Smooth muscle cell (in vitro differentiated cells): ENCODE measurements at regions not wholly inside any gene's neighbourhood (a gene's known extent, or its start where the extent isn't known, plus 50 kb on each side); places are given as distances from the start of the nearest gene placed in this dataset.

ENCODE experiments used
- DNase-seq: peaks from one replicate; lab custom pipeline; 2025; ENCODE audit not compliant: unreplicated experiment; lab: John Stamatoyannopoulos, UW
- H2AFZ ChIP-seq: fragments of 200-600 bp; sonication (generic); 2 replicates; pipeline ENCODE4 v1.6.0; 2016; ENCODE audit warnings: antibody characterized with exemption, low read depth, mild to moderate bottlenecking
- H3F3A ChIP-seq: fragments of 200-600 bp; sonication (generic); 2 replicates; pipeline ENCODE4 v1.6.0; 2017; ENCODE audit warnings: antibody characterized with exemption, low read depth
- H3K27ac ChIP-seq: fragments of 200-600 bp; sonication (generic); 2 replicates; pipeline ENCODE4 v1.5.1; 2016; ENCODE audit warnings: low read depth, mild to moderate bottlenecking
- H3K27me3 ChIP-seq: fragments of 200-600 bp; sonication (generic); 2 replicates; pipeline ENCODE4 v1.6.1; 2016; ENCODE audit warnings: low read depth, mild to moderate bottlenecking
- H3K36me3 ChIP-seq: fragments of 200-600 bp; sonication (generic); 2 replicates; pipeline ENCODE4 v1.5.1; 2016; ENCODE audit warnings: low read depth
- H3K4me1 ChIP-seq: fragments of 200-600 bp; sonication (generic); 2 replicates; pipeline ENCODE4 v1.5.1; 2016; ENCODE audit warnings: low read depth
- H3K4me2 ChIP-seq: fragments of 200-600 bp; sonication (generic); 2 replicates; pipeline ENCODE4 v1.6.0; 2016; ENCODE audit warnings: mild to moderate bottlenecking
- H3K4me3 ChIP-seq: fragments of 200-600 bp; sonication (generic); 2 replicates; pipeline ENCODE4 v1.5.1; 2016; ENCODE audit warnings: mild to moderate bottlenecking
- H3K79me2 ChIP-seq: fragments of 200-600 bp; sonication (generic); 2 replicates; pipeline ENCODE4 v1.6.0; 2016; ENCODE audit warnings: low read depth, mild to moderate bottlenecking
- H3K9ac ChIP-seq: fragments of 200-600 bp; sonication (generic); 2 replicates; pipeline ENCODE4 v1.6.0; 2016; ENCODE audit warnings: low read depth
- H3K9me3 ChIP-seq: fragments of 200-600 bp; sonication (generic); replicated peaks from 2 replicates; pipeline ENCODE4 v1.5.1; 2016; ENCODE audit warnings: low read depth
- H4K20me1 ChIP-seq: fragments of 200-600 bp; sonication (generic); 2 replicates; pipeline ENCODE4 v1.6.0; 2016; ENCODE audit warnings: low read depth
- WGBS: methylation state at CpG from one replicate; pipeline ENCODE4 v1.1.7; 2016; ENCODE audit warnings: low lambda C conversion rate; 5-methylcytosine and 5-hydroxymethylcytosine counted together
- TF ChIP-seq, protein P1 (sequence below): fragments of 200-600 bp; sonication (generic); IDR thresholded peaks from 2 replicates; pipeline ENCODE4 v1.5.1; 2017; ENCODE audit warnings: borderline replicate concordance, mild to moderate bottlenecking, antibody characterized with exemption; ENCODE audit not compliant: insufficient read depth, poor library complexity, severe bottlenecking

DNA sequence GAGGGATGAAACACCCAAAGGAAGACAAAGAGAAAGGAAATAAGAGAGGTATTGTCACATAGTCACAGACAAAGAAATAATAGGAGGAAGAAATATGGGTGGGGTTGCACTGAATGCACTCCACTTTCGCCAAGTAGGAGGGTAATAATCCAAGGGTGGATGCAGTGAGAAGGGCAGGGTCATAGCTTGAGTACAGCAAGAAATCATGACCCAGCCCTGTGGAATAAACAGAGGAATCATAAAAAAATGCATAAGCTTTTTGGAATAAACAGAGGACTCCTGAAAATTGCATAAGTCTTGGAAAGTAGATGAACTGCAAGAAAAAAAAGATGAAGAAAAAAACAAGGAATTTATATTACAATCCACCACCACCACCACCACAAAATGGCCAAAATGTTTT is 53.1 kb upstream of the CD55 start:
- H3K4me1 ChIP-seq: no peaks in the 10 kb centered on the region
- H3K9ac ChIP-seq: no peak overlapping the region
- H3K36me3 ChIP-seq: no peaks in the 10 kb centered on the region
- no peaks in the 10 kb centered on the region for H3K79me2 ChIP-seq
- WGBS: 100% methylated on average over 1 of the region's 1 CpG
- H3K9me3 ChIP-seq: no peaks in the 10 kb centered on the region
- H3F3A ChIP-seq: no peaks in the 10 kb centered on the region
- DNase-seq: no peak
- TF ChIP-seq, protein P1, sequence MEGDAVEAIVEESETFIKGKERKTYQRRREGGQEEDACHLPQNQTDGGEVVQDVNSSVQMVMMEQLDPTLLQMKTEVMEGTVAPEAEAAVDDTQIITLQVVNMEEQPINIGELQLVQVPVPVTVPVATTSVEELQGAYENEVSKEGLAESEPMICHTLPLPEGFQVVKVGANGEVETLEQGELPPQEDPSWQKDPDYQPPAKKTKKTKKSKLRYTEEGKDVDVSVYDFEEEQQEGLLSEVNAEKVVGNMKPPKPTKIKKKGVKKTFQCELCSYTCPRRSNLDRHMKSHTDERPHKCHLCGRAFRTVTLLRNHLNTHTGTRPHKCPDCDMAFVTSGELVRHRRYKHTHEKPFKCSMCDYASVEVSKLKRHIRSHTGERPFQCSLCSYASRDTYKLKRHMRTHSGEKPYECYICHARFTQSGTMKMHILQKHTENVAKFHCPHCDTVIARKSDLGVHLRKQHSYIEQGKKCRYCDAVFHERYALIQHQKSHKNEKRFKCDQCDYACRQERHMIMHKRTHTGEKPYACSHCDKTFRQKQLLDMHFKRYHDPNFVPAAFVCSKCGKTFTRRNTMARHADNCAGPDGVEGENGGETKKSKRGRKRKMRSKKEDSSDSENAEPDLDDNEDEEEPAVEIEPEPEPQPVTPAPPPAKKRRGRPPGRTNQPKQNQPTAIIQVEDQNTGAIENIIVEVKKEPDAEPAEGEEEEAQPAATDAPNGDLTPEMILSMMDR: no peak
- H2AFZ ChIP-seq: no peak overlapping the region
- no peak overlapping the region for H3K4me2 ChIP-seq
- no peaks in the 10 kb centered on the region for H3K27me3 ChIP-seq
- H4K20me1 ChIP-seq: no peaks in the 10 kb centered on the region
- H3K27ac ChIP-seq: no peak overlapping the region
- no peak overlapping the region for H3K4me3 ChIP-seq

DNA sequence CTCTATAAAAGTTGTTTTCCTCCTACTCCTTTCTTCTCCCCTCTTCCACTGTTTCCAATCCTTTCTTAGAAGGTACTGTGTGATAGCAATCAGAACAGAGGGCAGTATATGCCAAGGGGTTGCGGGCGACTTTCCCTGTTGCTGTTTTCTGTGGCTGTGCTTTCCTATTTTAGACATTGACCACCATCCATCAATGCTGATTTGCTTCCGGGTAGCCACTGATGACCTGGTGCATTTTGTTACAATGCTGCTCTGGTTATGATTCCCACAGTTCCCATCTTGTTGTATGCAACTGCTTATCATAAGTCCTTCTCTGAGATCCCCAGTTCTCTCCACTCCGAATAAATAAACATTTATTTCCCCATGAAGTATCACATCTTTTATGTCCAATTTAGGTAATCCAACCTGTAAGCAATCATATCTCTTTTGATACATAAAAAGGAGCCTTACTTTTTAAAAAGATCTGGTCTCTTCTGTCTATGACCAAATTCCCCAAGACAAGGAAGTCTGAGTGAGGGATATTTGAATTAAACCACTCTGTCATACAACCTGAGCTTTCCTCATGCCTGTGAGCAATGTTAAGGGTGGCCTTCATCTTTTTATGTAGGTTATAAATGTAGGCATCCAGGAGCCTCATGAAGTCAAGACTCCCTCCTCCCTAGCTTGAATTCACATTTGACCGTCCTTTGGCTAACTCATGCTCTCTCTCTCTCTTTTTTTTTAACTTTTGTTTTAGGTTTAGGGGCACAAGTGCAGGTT is 52.5 kb upstream of the CD55 start:
- H2AFZ ChIP-seq: no peak overlapping the region
- TF ChIP-seq, protein P1: no peak
- DNase-seq: no peak
- H3K4me1 ChIP-seq: no peaks in the 10 kb centered on the region
- H3K9me3 ChIP-seq: peaks cover 2% of the 10 kb centered on the region
- no peaks in the 10 kb centered on the region for H3K79me2 ChIP-seq
- no peaks in the 10 kb centered on the region for H4K20me1 ChIP-seq
- no peaks in the 10 kb centered on the region for H3K27me3 ChIP-seq
- no peak overlapping the region for H3K4me2 ChIP-seq
- no peak overlapping the region for H3K4me3 ChIP-seq
- 96% methylated on average over 5 of the region's 5 CpGs for WGBS
- no peak overlapping the region for H3K27ac ChIP-seq
- H3F3A ChIP-seq: no peaks in the 10 kb centered on the region
- no peaks in the 10 kb centered on the region for H3K36me3 ChIP-seq
- no peak overlapping the region for H3K9ac ChIP-seq
